ENCODE measurements at regions not wholly inside any gene's neighbourhood (a gene's known extent, or its start where the extent isn't known, plus 50 kb on each side); places are given as distances from the start of the nearest gene placed in this dataset.
A peak's percentile ranks its signal among the peaks of the same experiment; 100 is the strongest.

DNA sequence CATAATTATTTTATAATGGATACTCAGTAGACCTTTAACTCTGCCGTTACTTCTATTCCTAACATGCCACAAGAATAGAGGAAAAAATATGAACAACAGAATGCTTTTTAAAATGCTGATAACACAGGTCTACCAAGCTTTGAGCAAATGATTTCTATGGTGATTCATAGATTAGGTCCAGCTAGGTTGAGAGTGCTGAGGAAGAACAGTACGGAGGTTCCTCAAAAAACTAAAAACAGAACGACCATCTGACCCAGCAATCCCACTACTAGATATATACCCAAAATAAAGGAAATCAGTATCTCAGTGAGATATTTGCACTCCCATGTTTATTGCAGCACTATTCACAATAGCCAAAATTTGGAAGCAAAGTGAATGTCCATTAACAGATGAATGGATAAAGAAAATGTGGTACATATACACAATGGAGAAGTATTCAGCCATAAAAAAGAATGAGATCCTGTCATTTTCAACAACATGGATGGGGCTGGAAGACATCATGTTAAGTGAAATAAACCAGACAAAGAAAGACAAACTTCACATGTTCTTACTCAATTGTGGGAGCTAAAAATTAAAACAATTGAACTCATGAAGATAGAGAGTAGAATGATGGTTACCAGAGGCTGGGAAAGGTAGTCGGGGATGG is 111.6 kb upstream of the SERTAD2 start:
- DNase-seq (ENCODE audit: low read depth, low spot score) (no peak), ATAC-seq (no peak)
- no peak overlapping the region for H3K4me3 ChIP-seq (ENCODE audit: low read depth in 2 of 2, low read length in 2 of 2)
- H3K27me3 ChIP-seq (ENCODE audit: control insufficient read depth, insufficient read depth, low read length): no peaks in the 10 kb centered on the region; the same call in 1 of the 2 replicates
- no peaks in the 10 kb centered on the region for H3K36me3 ChIP-seq (ENCODE audit: control insufficient read depth, insufficient read depth, low read length)
- TF ChIP-seq TCF7L2 (IDR thresholded peaks at IDR 0.05; ENCODE audit: low read depth, low read length) (no peak), POLR2AphosphoS5 (IDR thresholded peaks at IDR 0.05; ENCODE audit: low read depth, low read length) (no peak), SIN3A (IDR thresholded peaks at IDR 0.05; ENCODE audit: borderline replicate concordance, insufficient read depth, low read depth, low read length) (no peak)
- TF ChIP-seq, protein P1, sequence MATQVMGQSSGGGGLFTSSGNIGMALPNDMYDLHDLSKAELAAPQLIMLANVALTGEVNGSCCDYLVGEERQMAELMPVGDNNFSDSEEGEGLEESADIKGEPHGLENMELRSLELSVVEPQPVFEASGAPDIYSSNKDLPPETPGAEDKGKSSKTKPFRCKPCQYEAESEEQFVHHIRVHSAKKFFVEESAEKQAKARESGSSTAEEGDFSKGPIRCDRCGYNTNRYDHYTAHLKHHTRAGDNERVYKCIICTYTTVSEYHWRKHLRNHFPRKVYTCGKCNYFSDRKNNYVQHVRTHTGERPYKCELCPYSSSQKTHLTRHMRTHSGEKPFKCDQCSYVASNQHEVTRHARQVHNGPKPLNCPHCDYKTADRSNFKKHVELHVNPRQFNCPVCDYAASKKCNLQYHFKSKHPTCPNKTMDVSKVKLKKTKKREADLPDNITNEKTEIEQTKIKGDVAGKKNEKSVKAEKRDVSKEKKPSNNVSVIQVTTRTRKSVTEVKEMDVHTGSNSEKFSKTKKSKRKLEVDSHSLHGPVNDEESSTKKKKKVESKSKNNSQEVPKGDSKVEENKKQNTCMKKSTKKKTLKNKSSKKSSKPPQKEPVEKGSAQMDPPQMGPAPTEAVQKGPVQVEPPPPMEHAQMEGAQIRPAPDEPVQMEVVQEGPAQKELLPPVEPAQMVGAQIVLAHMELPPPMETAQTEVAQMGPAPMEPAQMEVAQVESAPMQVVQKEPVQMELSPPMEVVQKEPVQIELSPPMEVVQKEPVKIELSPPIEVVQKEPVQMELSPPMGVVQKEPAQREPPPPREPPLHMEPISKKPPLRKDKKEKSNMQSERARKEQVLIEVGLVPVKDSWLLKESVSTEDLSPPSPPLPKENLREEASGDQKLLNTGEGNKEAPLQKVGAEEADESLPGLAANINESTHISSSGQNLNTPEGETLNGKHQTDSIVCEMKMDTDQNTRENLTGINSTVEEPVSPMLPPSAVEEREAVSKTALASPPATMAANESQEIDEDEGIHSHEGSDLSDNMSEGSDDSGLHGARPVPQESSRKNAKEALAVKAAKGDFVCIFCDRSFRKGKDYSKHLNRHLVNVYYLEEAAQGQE (IDR thresholded peaks at IDR 0.05; ENCODE audit: insufficient read depth in 1 of 2, low read depth in 2 of 2, low read length in 1 of 2): no peak
- TF ChIP-seq, protein P2, sequence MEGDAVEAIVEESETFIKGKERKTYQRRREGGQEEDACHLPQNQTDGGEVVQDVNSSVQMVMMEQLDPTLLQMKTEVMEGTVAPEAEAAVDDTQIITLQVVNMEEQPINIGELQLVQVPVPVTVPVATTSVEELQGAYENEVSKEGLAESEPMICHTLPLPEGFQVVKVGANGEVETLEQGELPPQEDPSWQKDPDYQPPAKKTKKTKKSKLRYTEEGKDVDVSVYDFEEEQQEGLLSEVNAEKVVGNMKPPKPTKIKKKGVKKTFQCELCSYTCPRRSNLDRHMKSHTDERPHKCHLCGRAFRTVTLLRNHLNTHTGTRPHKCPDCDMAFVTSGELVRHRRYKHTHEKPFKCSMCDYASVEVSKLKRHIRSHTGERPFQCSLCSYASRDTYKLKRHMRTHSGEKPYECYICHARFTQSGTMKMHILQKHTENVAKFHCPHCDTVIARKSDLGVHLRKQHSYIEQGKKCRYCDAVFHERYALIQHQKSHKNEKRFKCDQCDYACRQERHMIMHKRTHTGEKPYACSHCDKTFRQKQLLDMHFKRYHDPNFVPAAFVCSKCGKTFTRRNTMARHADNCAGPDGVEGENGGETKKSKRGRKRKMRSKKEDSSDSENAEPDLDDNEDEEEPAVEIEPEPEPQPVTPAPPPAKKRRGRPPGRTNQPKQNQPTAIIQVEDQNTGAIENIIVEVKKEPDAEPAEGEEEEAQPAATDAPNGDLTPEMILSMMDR (IDR thresholded peaks at IDR 0.05): no peak
- in situ Hi-C loops (cut with HindIII; ENCODE audit: low pct_unique_long_range_greater_than_20kb, low sequenced_read_pairs) (no loop called here), intact Hi-C loops (cut with micrococcal nuclease; ENCODE audit: unreplicated experiment) (no loop called here)
- H3K9me3 ChIP-seq (ENCODE audit: control insufficient read depth, insufficient read depth, low read depth, low read length): no peaks in the 10 kb centered on the region
- H3K4me1 ChIP-seq (ENCODE audit: control insufficient read depth, insufficient read depth, low read length): peaks cover 28% of the 10 kb centered on the region
- no TSS peak for BruUV-seq (replicated peaks)
- ChIA-PET CTCF (no interaction called here), POLR2A (no interaction called here)
- H3K27ac ChIP-seq (ENCODE audit: low read length): no peak overlapping the region

DNA sequence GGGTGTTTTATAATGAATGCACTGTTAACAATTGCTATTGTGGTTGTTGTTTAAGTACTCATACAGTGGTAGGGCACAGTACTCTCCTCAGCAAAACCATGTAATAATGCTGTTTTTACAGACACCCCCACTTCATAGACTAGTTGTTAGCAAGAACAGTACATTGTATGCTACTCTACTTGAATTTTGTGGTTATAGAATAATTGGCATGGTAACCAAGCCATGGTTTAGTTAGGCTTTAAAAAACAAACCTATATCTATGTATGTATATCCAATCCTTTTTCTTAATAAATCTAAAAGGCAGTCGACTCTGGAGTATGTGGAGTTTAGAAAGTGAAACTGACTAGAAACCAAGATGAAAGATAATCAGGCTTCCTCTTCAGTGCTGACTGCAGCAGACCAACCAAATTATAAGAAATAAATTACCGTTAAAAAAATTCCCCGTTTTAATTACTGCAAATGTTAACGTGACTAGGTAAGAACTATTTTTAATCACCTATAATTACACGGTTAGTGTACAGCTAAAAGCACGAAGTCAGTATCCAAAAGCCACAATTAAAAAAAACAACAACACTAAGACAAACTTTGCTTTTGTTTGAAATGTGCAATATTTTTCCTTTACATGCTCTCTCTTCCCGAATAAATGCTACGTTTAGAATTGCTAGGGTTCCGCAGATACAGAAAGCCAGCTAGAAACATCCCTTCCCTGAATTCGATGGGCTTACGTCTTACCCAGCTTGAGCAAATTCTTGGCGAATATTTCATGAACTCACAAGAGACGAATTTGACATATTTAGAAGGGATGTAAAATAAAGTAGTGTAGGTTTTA is 113.3 kb upstream of the SERTAD2 start:
- ATAC-seq (no peak), DNase-seq (ENCODE audit: low read depth, low spot score) (no peak)
- peaks cover 35% of the 10 kb centered on the region for H3K4me1 ChIP-seq (ENCODE audit: control insufficient read depth, insufficient read depth, low read length)
- H3K36me3 ChIP-seq (ENCODE audit: control insufficient read depth, insufficient read depth, low read length): no peaks in the 10 kb centered on the region
- ChIA-PET POLR2A (interaction anchor here (1.0 to 1.3 kb wide), 2 partner anchors 16 to 25 kb away, joined by 4 to 7 read pairs; no protein-coding TSS in a partner anchor), CTCF (interaction anchor here (0.7 kb wide), 1 partner anchor 24 kb away, joined by 4 read pairs; no protein-coding TSS in a partner anchor)
- TF ChIP-seq, protein P2 (IDR thresholded peaks at IDR 0.05): no peak
- no peak for TF ChIP-seq SIN3A (IDR thresholded peaks at IDR 0.05; ENCODE audit: borderline replicate concordance, insufficient read depth, low read depth, low read length)
- TF ChIP-seq, protein P1 (IDR thresholded peaks at IDR 0.05; ENCODE audit: insufficient read depth in 1 of 2, low read depth in 2 of 2, low read length in 1 of 2): no peak
- no peak for TF ChIP-seq POLR2AphosphoS5 (IDR thresholded peaks at IDR 0.05; ENCODE audit: low read depth, low read length)
- TF ChIP-seq TCF7L2 (IDR thresholded peaks at IDR 0.05; ENCODE audit: low read depth, low read length): no peak
- H3K27me3 ChIP-seq (ENCODE audit: control insufficient read depth, insufficient read depth, low read length): no peaks in the 10 kb centered on the region; the same call in 1 of the 2 replicates
- in situ Hi-C loops (cut with HindIII; ENCODE audit: low pct_unique_long_range_greater_than_20kb, low sequenced_read_pairs): no loop called here
- H3K27ac ChIP-seq (ENCODE audit: low read length): peak overlapping the region; percentile 80
- intact Hi-C loops (cut with micrococcal nuclease; ENCODE audit: unreplicated experiment): no loop called here
- BruUV-seq (replicated peaks): no TSS peak
- H3K9me3 ChIP-seq (ENCODE audit: control insufficient read depth, insufficient read depth, low read depth, low read length): no peaks in the 10 kb centered on the region
- H3K4me3 ChIP-seq (ENCODE audit: low read depth in 2 of 2, low read length in 2 of 2): peak overlapping the region; percentile 71 to 72
